Mesodermal cell (in vitro differentiated cells): ENCODE measurements at regions not wholly inside any gene's neighbourhood (a gene's known extent, or its start where the extent isn't known, plus 50 kb on each side); places are given as distances from the start of the nearest gene placed in this dataset.

Experiments
- H3K27ac ChIP-seq: 2 replicates; pipeline ENCODE4 v1.7.0; 2013; ENCODE audit warnings: mild to moderate bottlenecking, low read depth, low read length, moderate library complexity; ENCODE audit not compliant: severe bottlenecking
- H3K36me3 ChIP-seq: 2 replicates; pipeline ENCODE4 v1.7.1; 2013; ENCODE audit warnings: mild to moderate bottlenecking, low read length, moderate library complexity; ENCODE audit not compliant: control insufficient read depth, insufficient read depth
- H3K4me1 ChIP-seq: one replicate; pipeline ENCODE4 v1.7.1; 2013; ENCODE audit warnings: mild to moderate bottlenecking, low read length; ENCODE audit not compliant: insufficient read depth, control insufficient read depth, poor library complexity, severe bottlenecking
- H3K4me3 ChIP-seq: 2 replicates; pipeline ENCODE4 v1.7.0; 2013; ENCODE audit warnings: low read length, control low read depth, mild to moderate bottlenecking; ENCODE audit not compliant: insufficient read depth, poor library complexity, severe bottlenecking; ENCODE audit errors: extremely low read depth
- H3K9me3 ChIP-seq: 2 replicates; pipeline ENCODE4 v1.7.1; 2013; ENCODE audit warnings: mild to moderate bottlenecking, low read length, moderate library complexity; ENCODE audit not compliant: control insufficient read depth
- WGBS, 2 experiments: methylation state at CpG; one replicate each; pipeline ENCODE4 v1.1.5; 2013; ENCODE audit warnings: missing lambda C conversion rate in 2 of 2; ENCODE audit not compliant: insufficient coverage in 2 of 2; 5-methylcytosine and 5-hydroxymethylcytosine counted together

- Histone ChIP-seq H3K36me3 (no peaks in the 10 kb centered on the region), H3K9me3 (peaks cover 9% of the 10 kb centered on the region), H3K4me1 (peaks cover 25% of the 10 kb centered on the region), H3K4me3 (no peak overlapping the region), H3K27ac (no peak overlapping the region)
- WGBS, 2 experiments, result 77 to 89% methylated on average over 7 to 8 of the region's 9 CpGs
Observed at GRCh38 chr16:86424985-86425384, 85.3 kb upstream of the FOXF1 start.

GRCh38 chr16:86426063-86426642 is 84.2 kb upstream of the FOXF1 start:
- Histone ChIP-seq H3K27ac (no peak overlapping the region), H3K4me1 (peaks cover 37% of the 10 kb centered on the region), H3K4me3 (no peak overlapping the region), H3K9me3 (peaks cover 9% of the 10 kb centered on the region), H3K36me3 (no peaks in the 10 kb centered on the region)
- 86 to 93% methylated on average over 8 to 10 of the region's 12 CpGs for WGBS, 2 experiments

- WGBS, 2 experiments, result 92 to 100% methylated on average over 3 to 6 of the region's 8 CpGs
Observed at GRCh38 chr16:86427433-86427851, 82.9 kb upstream of the FOXF1 start.

GRCh38 chr16:86428729-86429517 is 81.4 kb upstream of the FOXF1 start:
- peaks cover 2% of the 10 kb centered on the region for H3K9me3 ChIP-seq
- H3K4me1 ChIP-seq, result peaks cover 41% of the 10 kb centered on the region
- H3K4me3 ChIP-seq, result no peak overlapping the region
- 94% methylated on average over 12 of the region's 12 CpGs for WGBS, 2 experiments
- no peak overlapping the region for H3K27ac ChIP-seq
- no peaks in the 10 kb centered on the region for H3K36me3 ChIP-seq

More at GRCh38 chr16:86427433-86427851, 82.9 kb upstream of the FOXF1 start:
- H3K4me1 ChIP-seq, result peaks cover 43% of the 10 kb centered on the region
- H3K36me3 ChIP-seq, result no peaks in the 10 kb centered on the region
- H3K4me3 ChIP-seq, result no peak overlapping the region
- H3K9me3 ChIP-seq, result peaks cover 3% of the 10 kb centered on the region
- no peak overlapping the region for H3K27ac ChIP-seq

GRCh38 chr16:86429663-86430062 is 80.7 kb upstream of the FOXF1 start:
- peaks cover 34% of the 10 kb centered on the region for H3K4me1 ChIP-seq
- H3K9me3 ChIP-seq, result no peaks in the 10 kb centered on the region
- H3K27ac ChIP-seq, result no peak overlapping the region
- H3K36me3 ChIP-seq, result no peaks in the 10 kb centered on the region
- no peak overlapping the region for H3K4me3 ChIP-seq
- 95 to 96% methylated on average over 12 to 13 of the region's 13 CpGs for WGBS, 2 experiments

- H3K4me3 ChIP-seq, result no peak overlapping the region
- H3K36me3 ChIP-seq, result no peaks in the 10 kb centered on the region
- peaks cover 30% of the 10 kb centered on the region for H3K4me1 ChIP-seq
- no peaks in the 10 kb centered on the region for H3K9me3 ChIP-seq
- H3K27ac ChIP-seq, result peak overlapping the region; percentile 41
- 94 to 95% methylated on average over 4 of the region's 4 CpGs for WGBS, 2 experiments
Observed at GRCh38 chr16:86430814-86431213, 79.5 kb upstream of the FOXF1 start.

- Histone ChIP-seq H3K4me3 (no peak overlapping the region), H3K27ac (no peak overlapping the region), H3K9me3 (no peaks in the 10 kb centered on the region), H3K4me1 (peaks cover 30% of the 10 kb centered on the region), H3K36me3 (no peaks in the 10 kb centered on the region)
- 76 to 93% methylated on average over 10 to 11 of the region's 11 CpGs for WGBS, 2 experiments
Observed at GRCh38 chr16:86431540-86431939, 78.8 kb upstream of the FOXF1 start.

GRCh38 chr16:86432048-86432447 is 78.3 kb upstream of the FOXF1 start:
- H3K9me3 ChIP-seq, result no peaks in the 10 kb centered on the region
- no peak overlapping the region for H3K27ac ChIP-seq
- 94 to 96% methylated on average over 11 to 16 of the region's 16 CpGs for WGBS, 2 experiments
- H3K36me3 ChIP-seq, result no peaks in the 10 kb centered on the region
- H3K4me3 ChIP-seq, result no peak overlapping the region
- peaks cover 30% of the 10 kb centered on the region for H3K4me1 ChIP-seq

- 89 to 93% methylated on average over 8 to 12 of the region's 15 CpGs for WGBS, 2 experiments
- Histone ChIP-seq H3K9me3 (no peaks in the 10 kb centered on the region), H3K4me1 (peaks cover 26% of the 10 kb centered on the region), H3K4me3 (no peak overlapping the region), H3K36me3 (no peaks in the 10 kb centered on the region), H3K27ac (no peak overlapping the region)
Observed at GRCh38 chr16:86432691-86433090, 77.6 kb upstream of the FOXF1 start.

- WGBS, 2 experiments, result 87 to 92% methylated on average over 7 of the region's 7 CpGs
- no peak overlapping the region for H3K4me3 ChIP-seq
- H3K36me3 ChIP-seq, result no peaks in the 10 kb centered on the region
- peaks cover 3% of the 10 kb centered on the region for H3K4me1 ChIP-seq
- no peaks in the 10 kb centered on the region for H3K9me3 ChIP-seq
- H3K27ac ChIP-seq, result no peak overlapping the region
Observed at GRCh38 chr16:86436466-86437185, 73.7 kb upstream of the FOXF1 start.
